ENCODE measurements at regions not wholly inside any gene's neighbourhood (a gene's known extent, or its start where the extent isn't known, plus 50 kb on each side); places are given as distances from the start of the nearest gene placed in this dataset.

DNA sequence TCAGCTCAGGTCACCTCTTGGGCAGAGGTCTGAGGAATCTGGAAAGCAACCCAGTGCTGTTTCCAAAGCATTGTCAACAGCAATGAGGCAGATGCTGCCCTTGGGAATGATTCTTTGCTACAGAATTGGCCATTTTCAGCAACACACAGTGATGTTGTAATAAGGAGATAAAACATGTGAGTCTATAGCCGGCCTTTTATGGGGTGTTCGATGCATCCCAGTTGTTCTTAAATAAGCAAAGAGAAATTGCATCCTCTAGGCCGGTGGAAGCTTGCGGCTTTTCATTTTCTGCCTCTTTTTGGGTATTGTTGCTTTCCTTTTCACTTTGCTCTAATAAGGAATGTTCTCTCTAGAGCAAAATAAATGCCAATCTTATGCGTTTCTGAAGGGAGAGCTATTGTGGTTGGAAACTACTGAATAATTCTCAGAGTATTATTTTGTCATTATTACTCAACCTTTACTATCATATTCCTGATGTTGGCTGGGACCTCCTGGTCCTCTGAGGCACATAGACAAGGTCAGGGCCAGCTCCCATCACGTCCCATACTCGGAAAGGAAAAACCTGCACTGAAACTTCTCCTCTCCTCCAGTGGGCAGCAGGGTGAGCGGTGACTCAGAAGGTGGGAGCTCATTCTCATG is 214.2 kb downstream of the CDH26 start:
- H3K27me3 Mint-ChIP-seq, result no peaks in the 10 kb centered on the region
- DNase-seq (no peak), ATAC-seq (ENCODE audit: low read depth) (no peak)
- no peak overlapping the region for H3K4me3 Mint-ChIP-seq
- no peaks in the 10 kb centered on the region for H3K36me3 Mint-ChIP-seq (ENCODE audit: low read depth)
- CTCF ChIA-PET, result no interaction called here
- POLR2A ChIA-PET, result no interaction called here
- H3K9me3 Mint-ChIP-seq, result peaks cover 13% of the 10 kb centered on the region
- TF ChIP-seq, protein P1, sequence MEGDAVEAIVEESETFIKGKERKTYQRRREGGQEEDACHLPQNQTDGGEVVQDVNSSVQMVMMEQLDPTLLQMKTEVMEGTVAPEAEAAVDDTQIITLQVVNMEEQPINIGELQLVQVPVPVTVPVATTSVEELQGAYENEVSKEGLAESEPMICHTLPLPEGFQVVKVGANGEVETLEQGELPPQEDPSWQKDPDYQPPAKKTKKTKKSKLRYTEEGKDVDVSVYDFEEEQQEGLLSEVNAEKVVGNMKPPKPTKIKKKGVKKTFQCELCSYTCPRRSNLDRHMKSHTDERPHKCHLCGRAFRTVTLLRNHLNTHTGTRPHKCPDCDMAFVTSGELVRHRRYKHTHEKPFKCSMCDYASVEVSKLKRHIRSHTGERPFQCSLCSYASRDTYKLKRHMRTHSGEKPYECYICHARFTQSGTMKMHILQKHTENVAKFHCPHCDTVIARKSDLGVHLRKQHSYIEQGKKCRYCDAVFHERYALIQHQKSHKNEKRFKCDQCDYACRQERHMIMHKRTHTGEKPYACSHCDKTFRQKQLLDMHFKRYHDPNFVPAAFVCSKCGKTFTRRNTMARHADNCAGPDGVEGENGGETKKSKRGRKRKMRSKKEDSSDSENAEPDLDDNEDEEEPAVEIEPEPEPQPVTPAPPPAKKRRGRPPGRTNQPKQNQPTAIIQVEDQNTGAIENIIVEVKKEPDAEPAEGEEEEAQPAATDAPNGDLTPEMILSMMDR (IDR thresholded peaks at IDR 0.05), result no peak
- H3K4me1 Mint-ChIP-seq, result no peaks in the 10 kb centered on the region
- no peak overlapping the region for H3K27ac Mint-ChIP-seq
- intact Hi-C loops (cut with micrococcal nuclease), result no loop called here

DNA sequence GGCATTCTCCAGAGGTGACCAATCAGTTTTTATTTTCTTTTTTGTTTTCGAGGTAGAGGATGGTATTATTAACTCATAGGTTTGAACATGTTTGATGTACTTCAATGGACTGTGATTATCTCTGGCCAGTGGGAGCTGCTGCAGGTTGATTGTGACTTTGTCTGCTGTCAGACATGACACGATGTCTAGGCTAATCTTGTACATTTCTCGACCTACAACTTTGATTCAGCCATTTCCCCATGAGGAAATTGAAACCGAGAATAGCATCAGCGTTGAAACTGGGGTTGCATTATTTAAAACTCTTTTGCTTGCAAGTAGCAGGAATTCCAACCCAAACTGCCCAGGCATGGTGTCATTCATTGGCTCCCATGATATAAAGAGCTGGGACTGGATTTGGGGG is 218.9 kb downstream of the CDH26 start:
- Mint-ChIP-seq H3K27ac (no peak overlapping the region), H3K36me3 (ENCODE audit: low read depth) (no peaks in the 10 kb centered on the region), H3K4me3 (no peak overlapping the region), H3K4me1 (no peaks in the 10 kb centered on the region), H3K27me3 (no peaks in the 10 kb centered on the region), H3K9me3 (peaks cover 13% of the 10 kb centered on the region)
- ChIA-PET CTCF (no interaction called here), POLR2A (no interaction called here)
- intact Hi-C loops (cut with micrococcal nuclease), result no loop called here
- DNase-seq (no peak), ATAC-seq (ENCODE audit: low read depth) (no peak)
- TF ChIP-seq, protein P1 (IDR thresholded peaks at IDR 0.05), result no peak

GRCh38 chr20:60180986-60181385 is 222.8 kb downstream of the CDH26 start:
- TF ChIP-seq, protein P1 (IDR thresholded peaks at IDR 0.05), result no peak
- H3K4me1 Mint-ChIP-seq, result no peaks in the 10 kb centered on the region
- ATAC-seq (ENCODE audit: low read depth), result no peak
- intact Hi-C loops (cut with micrococcal nuclease), result no loop called here
- ChIA-PET CTCF (no interaction called here), POLR2A (no interaction called here)
- H3K4me3 Mint-ChIP-seq, result no peak overlapping the region
- H3K36me3 Mint-ChIP-seq (ENCODE audit: low read depth), result no peaks in the 10 kb centered on the region
- DNase-seq, result no peak
- no peaks in the 10 kb centered on the region for H3K27me3 Mint-ChIP-seq
- no peak overlapping the region for H3K27ac Mint-ChIP-seq
- peaks cover 8% of the 10 kb centered on the region for H3K9me3 Mint-ChIP-seq

- intact Hi-C loops (cut with micrococcal nuclease), result no loop called here
- no peaks in the 10 kb centered on the region for H3K27me3 Mint-ChIP-seq
- H3K36me3 Mint-ChIP-seq (ENCODE audit: low read depth), result no peaks in the 10 kb centered on the region
- TF ChIP-seq, protein P1 (IDR thresholded peaks at IDR 0.05), result no peak
- ChIA-PET POLR2A (no interaction called here), CTCF (no interaction called here)
- no peak overlapping the region for H3K4me3 Mint-ChIP-seq
- no peak overlapping the region for H3K27ac Mint-ChIP-seq
- peaks cover 11% of the 10 kb centered on the region for H3K9me3 Mint-ChIP-seq
- no peak for DNase-seq
- ATAC-seq (ENCODE audit: low read depth), result no peak
- H3K4me1 Mint-ChIP-seq, result no peaks in the 10 kb centered on the region
Measured at GRCh38 chr20:60186412-60186811, 228.2 kb downstream of the CDH26 start.

DNA sequence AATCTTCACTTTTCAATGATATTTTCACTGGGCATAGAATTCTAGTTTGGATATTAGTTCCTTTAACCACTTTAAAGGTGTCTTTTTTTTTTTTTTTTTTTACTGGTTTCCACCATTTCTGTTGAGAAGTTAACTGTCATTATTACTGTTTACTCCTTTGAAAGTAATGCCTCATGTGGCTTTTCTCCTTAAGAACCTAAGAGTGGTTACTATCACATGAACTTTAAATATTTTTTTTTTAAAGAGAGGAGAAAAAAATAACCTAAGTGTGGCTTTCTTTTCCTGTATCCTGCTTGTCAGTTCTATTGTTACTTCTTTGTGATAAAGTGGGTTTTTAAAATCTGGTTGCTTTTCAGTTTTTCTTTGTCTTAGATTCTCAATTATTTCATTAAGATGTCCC is 229.5 kb downstream of the CDH26 start:
- ATAC-seq (ENCODE audit: low read depth) (no peak), DNase-seq (no peak)
- Mint-ChIP-seq H3K4me3 (no peak overlapping the region), H3K36me3 (ENCODE audit: low read depth) (no peaks in the 10 kb centered on the region), H3K4me1 (no peaks in the 10 kb centered on the region), H3K27ac (no peak overlapping the region), H3K9me3 (peaks cover 11% of the 10 kb centered on the region), H3K27me3 (no peaks in the 10 kb centered on the region)
- intact Hi-C loops (cut with micrococcal nuclease), result no loop called here
- ChIA-PET POLR2A (no interaction called here), CTCF (no interaction called here)
- TF ChIP-seq, protein P1 (IDR thresholded peaks at IDR 0.05), result no peak

All from activated B cell treated with CpG ODN at 0.5 μM for 24 hours (primary cell).